RKO (cell line): ENCODE measurements at regions not wholly inside any gene's neighbourhood (a gene's known extent, or its start where the extent isn't known, plus 50 kb on each side); places are given as distances from the start of the nearest gene placed in this dataset.
"Not testable (repeated sequence)": the region's sequence is repeated elsewhere in the genome, so short reads cannot be mapped to it uniquely, and the experiment has no call there.

ENCODE experiments used
- DNase-seq: peaks from one replicate; pipeline ENCODE4 v3.0.0-alpha.2; 2016; ENCODE audit warnings: low spot score

DNA sequence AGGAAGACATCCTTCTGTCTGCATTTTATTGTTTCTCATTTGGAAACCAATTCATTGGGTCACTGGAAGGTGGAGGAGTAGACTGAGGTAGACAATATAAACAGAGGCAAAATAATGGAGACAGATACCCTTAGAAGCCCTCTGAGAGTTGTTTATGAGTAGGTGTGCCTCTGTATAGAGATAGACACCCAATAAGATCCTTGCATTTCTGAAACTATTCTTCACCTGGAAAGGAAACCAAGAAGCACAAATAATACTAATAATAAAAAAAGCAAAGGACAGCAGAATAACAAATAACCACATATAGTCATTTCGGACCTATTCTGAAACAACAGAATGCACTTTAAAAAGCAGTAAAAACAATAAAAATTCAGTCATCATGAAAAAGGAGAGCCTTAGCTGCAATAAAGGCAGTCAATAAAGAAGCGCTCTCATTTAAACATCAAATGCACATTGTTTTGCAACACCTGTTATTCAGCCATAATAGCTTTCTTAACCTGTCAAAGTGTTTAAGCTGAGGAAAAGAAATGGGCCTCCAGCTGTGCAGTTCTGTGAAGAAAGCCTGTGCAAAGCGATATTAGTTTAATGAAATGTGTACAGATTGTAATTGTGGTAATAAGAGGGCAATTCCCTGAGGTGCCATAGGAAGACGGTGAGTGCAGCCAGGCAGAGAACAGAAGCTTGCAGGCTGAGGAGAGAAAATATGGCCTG, 904.2 kb downstream of the STPG2 start:
- DNase-seq: no peak

DNA sequence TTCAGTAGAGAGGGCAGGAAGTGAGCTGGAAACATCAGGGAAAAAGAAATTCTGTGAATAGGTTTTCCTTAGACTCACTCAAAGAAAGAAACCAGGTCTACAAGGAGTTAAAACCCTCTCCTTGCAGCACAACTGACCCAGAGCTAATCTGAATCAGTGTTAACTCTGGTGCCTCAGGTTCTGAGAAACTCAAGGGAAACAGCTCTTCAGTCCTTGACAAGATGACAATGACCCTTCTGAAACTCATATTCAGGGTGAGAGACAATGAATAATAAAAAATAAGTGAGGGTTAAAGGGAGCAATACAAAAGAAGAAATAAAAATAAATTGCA, 903.6 kb downstream of the STPG2 start:
- DNase-seq: no peak

DNA sequence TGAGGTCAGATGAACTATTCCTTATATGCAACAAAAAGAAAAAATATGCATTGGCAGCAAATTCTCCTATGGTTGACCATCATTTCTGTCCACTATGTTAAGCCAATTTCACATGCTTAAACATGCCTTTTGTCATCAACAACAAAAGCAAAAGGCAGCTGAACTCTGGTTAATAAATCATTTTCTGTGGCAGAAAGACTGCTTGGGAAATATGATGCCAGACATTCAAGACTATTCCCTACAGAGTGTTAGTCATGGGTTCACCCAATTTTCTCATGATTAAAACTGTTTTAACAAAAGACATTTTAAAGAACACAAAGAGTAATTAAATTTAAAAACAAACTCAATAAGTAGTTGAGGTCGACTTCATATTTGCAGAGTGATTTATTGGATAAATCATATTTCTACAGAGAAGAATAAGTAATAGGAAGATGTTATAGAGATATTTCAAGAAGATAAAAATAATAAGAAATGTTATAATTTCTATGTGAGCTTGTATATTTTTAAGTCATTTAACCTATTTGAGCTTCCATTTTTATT, 890.6 kb downstream of the STPG2 start:
- no peak for DNase-seq

- no peak for DNase-seq
These were observed 880.5 kb downstream of the STPG2 start for GRCh38 chr4:97262769-97263168.

GRCh38 chr4:97270051-97270450, 873.2 kb downstream of the STPG2 start:
- DNase-seq: no peak

GRCh38 chr4:97279391-97279790, 863.9 kb downstream of the STPG2 start:
- no peak for DNase-seq

DNA sequence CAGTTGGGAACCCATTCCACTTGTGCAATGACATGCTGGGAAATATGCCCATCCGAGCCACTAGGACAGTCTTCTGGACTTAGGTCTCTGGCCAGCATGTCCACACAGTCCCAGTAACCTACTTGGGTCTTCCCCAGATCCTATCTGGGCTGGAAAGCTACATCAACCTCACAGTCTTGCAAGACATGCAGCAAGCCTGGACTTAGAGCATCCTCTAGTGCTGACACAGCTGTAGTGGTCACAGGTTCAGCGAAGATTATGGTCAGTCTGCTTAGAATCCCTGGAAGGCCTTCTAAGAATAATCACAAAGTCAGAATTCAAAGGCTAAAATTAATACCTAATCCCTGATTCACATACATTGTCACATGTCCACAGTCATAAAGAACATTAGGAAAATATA, 842.7 kb downstream of the STPG2 start:
- DNase-seq: no peak

DNA sequence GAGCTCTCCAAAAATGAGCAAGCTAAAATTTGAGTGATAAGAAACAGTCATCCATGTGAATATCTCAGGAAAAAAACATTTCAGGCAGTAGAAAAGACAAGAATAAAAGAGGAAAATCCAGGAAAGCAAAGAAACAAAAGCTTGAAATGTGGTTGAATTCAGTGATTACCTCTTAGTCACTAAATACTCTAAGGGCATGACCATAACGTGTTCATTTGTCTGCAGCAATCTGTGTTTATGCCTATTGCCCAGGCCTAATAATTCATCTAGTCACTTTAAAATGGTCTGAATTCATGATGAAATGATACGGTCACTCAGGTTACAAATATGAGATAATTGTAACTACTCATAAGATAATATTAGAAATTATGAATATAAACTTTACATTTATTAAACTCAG, 837.9 kb downstream of the STPG2 start:
- no peak for DNase-seq

GRCh38 chr4:97309121-97309520, 834.2 kb downstream of the STPG2 start:
- DNase-seq: no peak

DNA sequence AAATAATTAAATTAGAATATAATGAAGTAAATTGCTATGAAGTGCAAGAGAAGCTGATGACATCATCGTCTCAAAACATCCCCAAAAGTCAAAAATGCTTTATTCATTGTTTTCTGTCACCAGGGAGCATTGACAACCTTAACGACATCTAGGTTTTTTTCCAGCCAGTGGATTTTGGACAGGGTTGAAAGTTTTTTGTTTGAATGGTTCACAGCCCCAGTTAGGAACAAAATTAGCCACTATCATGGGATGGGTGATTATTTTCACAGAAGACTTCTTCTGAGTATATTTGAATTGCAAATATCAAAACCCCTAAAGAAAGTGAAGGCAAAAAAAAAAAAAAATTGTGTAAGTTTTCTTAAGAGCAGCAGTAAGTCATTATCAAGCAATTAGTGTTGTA, 826.1 kb downstream of the STPG2 start:
- no peak for DNase-seq

- DNase-seq: no peak
These were observed 825.6 kb downstream of the STPG2 start for GRCh38 chr4:97317671-97318070.

DNA sequence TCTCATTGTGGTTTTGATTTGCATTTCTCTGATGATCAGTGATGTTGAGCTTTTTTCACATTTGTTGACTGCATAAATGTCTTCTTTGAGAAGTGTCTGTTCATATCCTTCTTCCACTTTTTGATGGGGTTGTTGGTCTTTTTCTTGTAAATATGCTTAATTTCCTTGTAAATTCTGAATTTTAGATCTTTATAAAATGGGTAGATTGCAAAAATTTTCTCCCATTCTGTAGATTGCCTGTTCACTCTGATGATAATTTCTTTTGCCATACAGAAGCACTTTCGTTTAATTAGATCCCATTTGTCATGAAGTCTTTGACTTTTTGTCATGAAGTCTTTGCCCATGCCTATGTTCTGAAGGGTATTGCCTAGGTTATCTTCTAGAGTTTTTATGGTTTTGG, 817.5 kb downstream of the STPG2 start:
- not testable (repeated sequence) for DNase-seq

GRCh38 chr4:97330917-97331316, 812.4 kb downstream of the STPG2 start:
- no peak for DNase-seq

GRCh38 chr4:97334348-97334747, 808.9 kb downstream of the STPG2 start:
- DNase-seq: no peak

DNA sequence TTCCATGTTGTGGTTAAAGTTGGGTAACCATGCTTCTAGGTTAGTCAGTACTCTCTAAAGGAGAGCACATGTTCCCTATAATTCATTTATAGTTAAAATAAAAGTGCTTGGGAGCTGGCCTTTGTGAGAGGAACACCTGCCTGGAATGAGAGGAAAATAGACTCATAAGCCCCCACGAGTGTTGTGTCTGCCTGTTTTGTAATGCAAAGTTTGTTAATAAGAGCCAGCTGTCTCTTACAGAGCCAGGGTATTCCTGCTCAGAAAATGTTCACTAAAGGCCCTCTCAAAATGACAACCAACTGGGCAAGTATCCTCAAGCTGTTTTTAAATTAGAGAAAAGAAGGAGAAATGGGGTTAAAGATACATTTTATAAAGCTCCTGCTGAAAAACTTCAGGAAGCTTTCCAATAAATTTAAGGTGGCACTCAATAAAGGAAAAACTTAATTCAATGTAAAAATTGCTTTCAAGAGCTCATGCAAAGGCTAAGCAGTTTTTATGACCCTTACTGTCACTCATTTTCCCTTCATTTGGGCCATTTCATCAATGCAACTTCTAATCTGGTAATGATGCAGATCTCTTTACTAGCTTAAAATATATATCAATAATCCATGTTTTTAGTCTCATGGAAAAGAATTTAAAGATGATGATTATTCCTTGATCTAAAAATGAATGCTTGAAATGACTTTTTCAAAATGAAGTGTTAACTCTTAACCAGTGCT, 793.6 kb downstream of the STPG2 start:
- no peak for DNase-seq

DNA sequence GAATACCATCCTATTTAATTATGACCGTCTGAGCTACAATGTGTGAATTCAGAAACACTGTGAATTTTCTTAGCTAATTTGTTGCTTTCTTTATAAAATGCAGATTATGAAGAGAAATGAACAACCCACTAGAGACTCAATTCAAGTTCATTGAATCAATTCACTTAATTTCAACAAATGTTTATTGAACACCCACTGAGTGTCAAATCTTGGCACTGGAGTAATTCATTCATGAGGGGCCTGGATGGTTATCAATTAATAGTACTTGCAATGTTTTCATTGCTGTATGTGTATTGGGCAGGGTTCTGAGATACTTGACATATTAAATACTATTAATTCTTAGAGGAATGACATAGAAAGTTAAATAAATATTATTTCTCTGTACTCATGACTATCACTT, 789.4 kb downstream of the STPG2 start:
- no peak for DNase-seq

DNA sequence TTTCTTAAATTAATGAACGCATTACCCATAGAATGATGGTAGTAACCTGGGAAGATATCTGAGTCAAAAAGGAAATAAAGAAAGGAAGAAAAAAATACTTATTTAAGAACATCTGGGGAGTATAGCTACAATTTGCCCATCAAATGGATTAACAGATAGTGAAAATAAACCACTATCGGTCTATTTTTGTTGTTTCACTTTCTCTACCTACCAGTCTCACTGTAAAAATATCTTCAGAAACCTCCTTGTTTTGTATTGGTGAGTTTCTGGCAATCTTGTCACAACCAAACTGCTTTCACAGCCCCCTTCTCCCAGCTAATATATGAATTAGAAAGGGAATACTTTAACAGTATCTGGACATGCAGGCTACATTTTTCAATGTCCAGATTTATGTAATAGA, 783.5 kb downstream of the STPG2 start:
- no peak for DNase-seq

- DNase-seq: no peak
These were observed 782.5 kb downstream of the STPG2 start for GRCh38 chr4:97360733-97361132.

- DNase-seq: peak; percentile 84
These were observed 775.4 kb downstream of the STPG2 start for GRCh38 chr4:97367878-97368277.

- peak; percentile 42 for DNase-seq
These were observed 772.7 kb downstream of the STPG2 start for GRCh38 chr4:97370568-97370967.

- no peak for DNase-seq
These were observed 768.8 kb downstream of the STPG2 start for GRCh38 chr4:97374526-97374925.

GRCh38 chr4:97386969-97387368, 756.3 kb downstream of the STPG2 start:
- DNase-seq: no peak

GRCh38 chr4:97394653-97395052, 748.6 kb downstream of the STPG2 start:
- DNase-seq: peak; percentile 44

- no peak for DNase-seq
These were observed 747.2 kb downstream of the STPG2 start for GRCh38 chr4:97396097-97396496.
